Neural cell (in vitro differentiated cells): ENCODE measurements at regions not wholly inside any gene's neighbourhood (a gene's known extent, or its start where the extent isn't known, plus 50 kb on each side); places are given as distances from the start of the nearest gene placed in this dataset.
A peak's percentile ranks its signal among the peaks of the same experiment; 100 is the strongest.

ENCODE experiments used
- CTCF ChIP-seq: fragments of 450-650 bp; IDR thresholded peaks from 2 replicates; pipeline ENCODE4 v1.5.1; 2014; ENCODE audit warnings: antibody characterized with exemption, mild to moderate bottlenecking, moderate library complexity; ENCODE audit not compliant: poor library complexity, severe bottlenecking
- EP300 ChIP-seq: fragments of 450-650 bp; conservative IDR thresholded peaks from 2 replicates; pipeline ENCODE4 v1.6.1; 2014; ENCODE audit warnings: antibody characterized with exemption, mild to moderate bottlenecking, moderate library complexity; ENCODE audit not compliant: poor library complexity, severe bottlenecking
- EZH2 ChIP-seq: fragments of 200-600, 300-800 bp; shearing (Covaris generic), sonication (generic); IDR thresholded peaks from 2 replicates; pipeline ENCODE4 v1.6.1; 2014; ENCODE audit warnings: antibody characterized with exemption, low read length, borderline replicate concordance, mild to moderate bottlenecking; ENCODE audit not compliant: insufficient read depth, poor library complexity, severe bottlenecking
- MXI1 ChIP-seq: fragments of 450-650 bp; conservative IDR thresholded peaks from 2 replicates; pipeline ENCODE4 v1.6.1; 2014; ENCODE audit warnings: antibody characterized with exemption, mild to moderate bottlenecking; ENCODE audit not compliant: poor library complexity, severe bottlenecking
- POLR2AphosphoS5 ChIP-seq: IDR thresholded peaks from 2 replicates; pipeline ENCODE4 v1.6.1; 2012
- RAD21 ChIP-seq: fragments of 450-650 bp; conservative IDR thresholded peaks from 2 replicates; pipeline ENCODE4 v1.6.1; 2014; ENCODE audit warnings: antibody characterized with exemption, mild to moderate bottlenecking, moderate library complexity
- SMC3 ChIP-seq: fragments of 450-650 bp; conservative IDR thresholded peaks from 2 replicates; pipeline ENCODE4 v1.6.1; 2014; ENCODE audit warnings: antibody characterized with exemption, mild to moderate bottlenecking, moderate library complexity; ENCODE audit not compliant: poor library complexity
- TAF1 ChIP-seq: IDR thresholded peaks from 2 replicates; pipeline ENCODE4 v1.6.1; 2012; ENCODE audit warnings: low read depth
- TF ChIP-seq, protein P1 (sequence below): IDR thresholded peaks from 2 replicates; pipeline ENCODE4 v1.6.1; 2012; ENCODE audit warnings: borderline replicate concordance

GRCh38 chr10:78656417-78657162, 412.2 kb upstream of the ZMIZ1 start:
- TF ChIP-seq CTCF (peak; percentile 20), EZH2 (no peak), POLR2AphosphoS5 (peak; percentile 61), EP300 (peak; percentile 52), TAF1 (peak; percentile 56), MXI1 (no peak), RAD21 (peak; percentile 45), SMC3 (peak; percentile 53)
- TF ChIP-seq, protein P1, sequence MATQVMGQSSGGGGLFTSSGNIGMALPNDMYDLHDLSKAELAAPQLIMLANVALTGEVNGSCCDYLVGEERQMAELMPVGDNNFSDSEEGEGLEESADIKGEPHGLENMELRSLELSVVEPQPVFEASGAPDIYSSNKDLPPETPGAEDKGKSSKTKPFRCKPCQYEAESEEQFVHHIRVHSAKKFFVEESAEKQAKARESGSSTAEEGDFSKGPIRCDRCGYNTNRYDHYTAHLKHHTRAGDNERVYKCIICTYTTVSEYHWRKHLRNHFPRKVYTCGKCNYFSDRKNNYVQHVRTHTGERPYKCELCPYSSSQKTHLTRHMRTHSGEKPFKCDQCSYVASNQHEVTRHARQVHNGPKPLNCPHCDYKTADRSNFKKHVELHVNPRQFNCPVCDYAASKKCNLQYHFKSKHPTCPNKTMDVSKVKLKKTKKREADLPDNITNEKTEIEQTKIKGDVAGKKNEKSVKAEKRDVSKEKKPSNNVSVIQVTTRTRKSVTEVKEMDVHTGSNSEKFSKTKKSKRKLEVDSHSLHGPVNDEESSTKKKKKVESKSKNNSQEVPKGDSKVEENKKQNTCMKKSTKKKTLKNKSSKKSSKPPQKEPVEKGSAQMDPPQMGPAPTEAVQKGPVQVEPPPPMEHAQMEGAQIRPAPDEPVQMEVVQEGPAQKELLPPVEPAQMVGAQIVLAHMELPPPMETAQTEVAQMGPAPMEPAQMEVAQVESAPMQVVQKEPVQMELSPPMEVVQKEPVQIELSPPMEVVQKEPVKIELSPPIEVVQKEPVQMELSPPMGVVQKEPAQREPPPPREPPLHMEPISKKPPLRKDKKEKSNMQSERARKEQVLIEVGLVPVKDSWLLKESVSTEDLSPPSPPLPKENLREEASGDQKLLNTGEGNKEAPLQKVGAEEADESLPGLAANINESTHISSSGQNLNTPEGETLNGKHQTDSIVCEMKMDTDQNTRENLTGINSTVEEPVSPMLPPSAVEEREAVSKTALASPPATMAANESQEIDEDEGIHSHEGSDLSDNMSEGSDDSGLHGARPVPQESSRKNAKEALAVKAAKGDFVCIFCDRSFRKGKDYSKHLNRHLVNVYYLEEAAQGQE: peak; percentile 40
